ENCODE measurements at regions not wholly inside any gene's neighbourhood (a gene's known extent, or its start where the extent isn't known, plus 50 kb on each side); places are given as distances from the start of the nearest gene placed in this dataset.

DNA sequence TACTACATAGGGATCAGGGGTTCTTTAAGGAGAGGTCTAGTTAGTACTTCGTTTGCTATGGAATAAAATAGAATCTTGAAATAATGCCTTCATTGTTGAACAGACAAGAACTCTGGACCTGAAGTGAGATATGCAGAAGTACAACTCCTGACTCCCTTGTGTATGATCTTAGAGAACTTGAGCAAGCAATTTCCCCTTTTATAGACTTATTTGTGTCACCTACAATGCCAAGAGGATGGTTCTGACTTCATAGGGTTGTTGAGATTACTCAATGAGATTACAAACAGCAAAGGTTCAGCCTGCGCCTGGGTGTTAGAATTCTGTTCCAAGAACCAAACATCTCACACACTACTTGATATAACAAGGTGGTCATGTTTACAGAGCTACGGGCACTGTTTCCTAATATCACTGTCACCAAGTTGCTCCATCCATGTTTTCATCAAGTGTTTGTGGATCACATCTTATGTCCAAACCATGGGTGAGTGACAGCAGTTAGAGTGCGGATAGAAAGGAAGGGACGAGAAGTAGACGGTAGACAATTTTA, 76.7 kb upstream of the ADAMTS9 start:
- TF ChIP-seq, protein P1, sequence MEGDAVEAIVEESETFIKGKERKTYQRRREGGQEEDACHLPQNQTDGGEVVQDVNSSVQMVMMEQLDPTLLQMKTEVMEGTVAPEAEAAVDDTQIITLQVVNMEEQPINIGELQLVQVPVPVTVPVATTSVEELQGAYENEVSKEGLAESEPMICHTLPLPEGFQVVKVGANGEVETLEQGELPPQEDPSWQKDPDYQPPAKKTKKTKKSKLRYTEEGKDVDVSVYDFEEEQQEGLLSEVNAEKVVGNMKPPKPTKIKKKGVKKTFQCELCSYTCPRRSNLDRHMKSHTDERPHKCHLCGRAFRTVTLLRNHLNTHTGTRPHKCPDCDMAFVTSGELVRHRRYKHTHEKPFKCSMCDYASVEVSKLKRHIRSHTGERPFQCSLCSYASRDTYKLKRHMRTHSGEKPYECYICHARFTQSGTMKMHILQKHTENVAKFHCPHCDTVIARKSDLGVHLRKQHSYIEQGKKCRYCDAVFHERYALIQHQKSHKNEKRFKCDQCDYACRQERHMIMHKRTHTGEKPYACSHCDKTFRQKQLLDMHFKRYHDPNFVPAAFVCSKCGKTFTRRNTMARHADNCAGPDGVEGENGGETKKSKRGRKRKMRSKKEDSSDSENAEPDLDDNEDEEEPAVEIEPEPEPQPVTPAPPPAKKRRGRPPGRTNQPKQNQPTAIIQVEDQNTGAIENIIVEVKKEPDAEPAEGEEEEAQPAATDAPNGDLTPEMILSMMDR (IDR thresholded peaks at IDR 0.05) = no peak
- no peak for TF ChIP-seq POLR2A (IDR thresholded peaks at IDR 0.05)

Data from ovary (tissue), 3 donors.